GM20431 (cell line): ENCODE measurements at regions not wholly inside any gene's neighbourhood (a gene's known extent, or its start where the extent isn't known, plus 50 kb on each side); places are given as distances from the start of the nearest gene placed in this dataset.

ENCODE experiments used
- in situ Hi-C: fragments of 300-500 bp; cut with MseI, MboI; formaldehyde crosslinking; loops from one replicate; pipeline ENCODE4 v1.15.0; 2020; ENCODE audit warnings: low sequenced_read_pairs; ENCODE audit not compliant: unreplicated experiment

GRCh38 chr4:3830774-3831528 is 64.8 kb downstream of the ADRA2C start:
- in situ Hi-C loops: no loop called here

GRCh38 chr4:3831529-3832150 is 65.5 kb downstream of the ADRA2C start:
- in situ Hi-C loops: no loop called here

GRCh38 chr4:3832536-3833220 is 66.5 kb downstream of the ADRA2C start:
- in situ Hi-C loops: no loop called here

- in situ Hi-C loops: no loop called here
Observed at GRCh38 chr4:3833326-3833989, 67.3 kb downstream of the ADRA2C start.

- in situ Hi-C loops: no loop called here
Observed at GRCh38 chr4:3834186-3834662, 68.0 kb downstream of the ADRA2C start.

- in situ Hi-C loops: no loop called here
Observed at GRCh38 chr4:3834663-3835521, 68.7 kb downstream of the ADRA2C start.

GRCh38 chr4:3835527-3836405 is 69.6 kb downstream of the ADRA2C start:
- in situ Hi-C loops: no loop called here

GRCh38 chr4:3836406-3836755 is 70.2 kb downstream of the ADRA2C start:
- in situ Hi-C loops: no loop called here

- in situ Hi-C loops: no loop called here
Observed at GRCh38 chr4:3836756-3837601, 70.8 kb downstream of the ADRA2C start.

- in situ Hi-C loops: no loop called here
Observed at GRCh38 chr4:3838437-3839380, 72.5 kb downstream of the ADRA2C start.

GRCh38 chr4:3845094-3845743 is 79.0 kb downstream of the ADRA2C start:
- in situ Hi-C loops: no loop called here

- in situ Hi-C loops: no loop called here
Observed at GRCh38 chr4:3845744-3846429, 79.7 kb downstream of the ADRA2C start.

- in situ Hi-C loops: no loop called here
Observed at GRCh38 chr4:3847211-3847940, 81.2 kb downstream of the ADRA2C start.

GRCh38 chr4:3848323-3848722 is 82.1 kb downstream of the ADRA2C start:
- in situ Hi-C loops: no loop called here

- in situ Hi-C loops: no loop called here
Observed at GRCh38 chr4:3849140-3849539, 83.0 kb downstream of the ADRA2C start.
